HG02970 (cell line): ENCODE measurements at regions not wholly inside any gene's neighbourhood (a gene's known extent, or its start where the extent isn't known, plus 50 kb on each side); places are given as distances from the start of the nearest gene placed in this dataset.

Experiments
- ATAC-seq: cut with Tn5 transposase; IDR thresholded peaks from one replicate; pipeline ENCODE4 v1.9.1; 2021; ENCODE audit warnings: mild to moderate bottlenecking, moderate library complexity, moderate number of reproducible peaks; ENCODE audit not compliant: unreplicated experiment, low FRiP score

DNA sequence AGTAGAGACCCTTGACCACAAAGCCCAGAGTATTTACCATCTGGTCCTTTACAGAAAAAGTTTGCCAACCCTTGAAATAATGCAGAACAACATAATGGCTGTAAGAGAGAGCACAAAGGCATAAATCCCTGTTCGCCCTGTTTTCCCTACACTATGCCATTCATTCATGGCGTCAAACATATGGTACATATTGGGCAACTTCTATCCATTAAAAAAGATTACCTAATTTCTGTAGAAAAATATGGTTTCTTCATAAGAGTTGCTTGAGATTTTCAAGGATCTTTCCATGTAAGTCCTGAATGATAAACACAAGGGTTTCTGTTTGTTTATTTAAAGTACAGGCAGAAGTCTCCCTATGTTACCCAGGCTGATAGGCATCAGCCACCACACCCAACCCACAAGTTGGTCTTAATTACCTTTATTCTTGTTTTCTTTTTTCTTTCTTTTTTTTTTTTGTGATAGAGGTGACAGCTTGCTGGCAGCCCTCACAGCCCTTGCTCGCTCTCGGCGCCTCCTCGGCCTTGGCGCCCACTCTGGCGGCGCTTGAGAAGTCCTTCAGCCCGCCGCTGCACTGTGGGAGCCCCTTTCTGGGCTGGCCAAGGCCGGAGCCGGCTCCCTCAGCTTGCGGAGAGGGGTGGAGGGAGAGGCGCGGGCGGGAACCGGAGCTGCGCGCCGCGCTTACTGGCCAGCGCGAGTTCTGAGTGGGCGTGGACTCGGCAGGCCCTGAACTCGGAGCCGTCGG lies 68.3 kb upstream of the NR5A2 start:
- ATAC-seq: no peak

DNA sequence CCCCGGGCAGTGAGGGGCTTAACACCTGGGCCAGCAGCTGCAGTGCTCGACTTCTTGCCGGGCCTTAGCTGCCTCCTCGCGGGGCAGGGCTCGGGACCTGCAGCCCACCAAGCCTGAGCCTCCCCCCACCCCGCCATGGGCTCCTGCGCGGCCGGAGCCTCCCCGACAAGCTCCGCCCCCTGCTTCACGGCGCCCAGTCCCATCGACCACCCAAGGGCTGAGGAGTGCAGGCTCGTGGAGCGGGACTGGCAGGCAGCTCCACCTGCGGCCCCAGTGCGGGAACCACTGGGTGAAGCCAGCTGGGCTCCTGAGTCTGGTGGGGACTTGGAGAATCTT lies 67.8 kb upstream of the NR5A2 start:
- ATAC-seq: no peak

DNA sequence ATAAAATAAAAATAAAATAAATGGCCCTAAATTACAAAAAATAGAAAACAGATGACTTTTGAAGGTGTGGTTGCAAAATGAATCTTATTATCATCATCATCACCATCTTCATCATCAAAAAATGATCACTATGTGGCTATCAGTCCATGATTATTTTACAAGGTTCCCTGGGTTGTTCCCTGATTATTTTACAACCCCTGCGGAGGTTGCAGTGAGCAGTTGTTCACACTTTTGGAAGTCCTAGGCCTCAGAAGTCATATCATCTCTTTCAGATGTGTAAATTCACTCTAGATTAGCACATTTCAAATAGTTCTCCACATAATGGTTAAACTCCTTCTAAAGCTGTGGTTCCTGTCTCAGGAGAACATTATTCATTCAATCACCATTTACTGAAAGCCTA lies 57.4 kb upstream of the NR5A2 start:
- ATAC-seq: no peak

DNA sequence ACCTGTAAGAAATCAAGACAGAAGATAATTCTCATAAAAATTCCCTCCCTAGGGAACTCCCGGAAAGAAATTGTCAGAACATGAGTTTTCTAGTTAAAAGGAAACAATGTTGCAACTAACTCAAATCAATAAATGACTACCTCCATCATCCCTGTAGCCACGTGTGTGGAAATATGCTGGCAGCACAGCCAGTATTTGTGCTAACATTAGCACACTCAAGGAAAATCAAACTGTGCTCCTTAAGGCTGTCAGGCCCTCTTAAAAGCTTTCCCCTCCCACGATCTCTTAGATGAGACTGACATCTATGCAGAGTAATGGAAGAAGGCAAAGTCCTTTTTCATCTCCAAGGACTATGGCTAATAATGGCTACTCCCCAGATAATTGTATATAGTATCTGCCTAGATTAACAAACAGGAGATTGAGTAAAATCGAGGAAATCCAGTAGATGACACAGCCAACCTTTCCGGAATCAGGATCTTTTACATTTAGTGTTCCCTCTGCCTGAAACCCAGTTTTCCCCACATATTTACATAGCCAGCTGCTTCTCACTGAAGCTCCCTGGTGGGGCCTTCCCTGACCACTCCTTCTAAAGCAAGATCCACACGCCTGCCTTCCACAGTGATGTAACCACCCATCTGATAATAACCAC lies 50.9 kb upstream of the NR5A2 start:
- ATAC-seq: no peak
